HepG2 (cell line): ENCODE measurements at regions not wholly inside any gene's neighbourhood (a gene's known extent, or its start where the extent isn't known, plus 50 kb on each side); places are given as distances from the start of the nearest gene placed in this dataset.
A peak's percentile ranks its signal among the peaks of the same experiment; 100 is the strongest.
"Not testable (repeated sequence)": the region's sequence is repeated elsewhere in the genome, so short reads cannot be mapped to it uniquely, and the experiment has no call there.

Experiments used
- GATAD1 ChIP-seq: IDR thresholded peaks from 2 replicates; pipeline ENCODE4 v1.6.1; 2016; ENCODE audit warnings: missing genetic modification reagents, missing compliant biosample characterization
- GATAD2A ChIP-seq: IDR thresholded peaks from 2 replicates; pipeline ENCODE4 v1.6.1; 2016
- HMG20A ChIP-seq: IDR thresholded peaks from 2 replicates; pipeline ENCODE4 v1.6.1; 2016; ENCODE audit warnings: borderline replicate concordance
- KAT8 ChIP-seq: IDR thresholded peaks from 2 replicates; pipeline ENCODE4 v1.6.1; 2016; ENCODE audit warnings: missing genetic modification reagents, missing compliant biosample characterization
- KDM2A ChIP-seq: sonication (generic); formaldehyde crosslinking; IDR thresholded peaks from 2 replicates; pipeline ENCODE4 v1.4.0; 2020; ENCODE audit warnings: low read depth, missing genetic modification reagents, borderline replicate concordance
- KLF16 ChIP-seq, 2 experiments: sonication (generic) in 1 of 2; formaldehyde crosslinking in 1 of 2; IDR thresholded peaks; 2 replicates each; pipeline versions ENCODE4 v1.6.1 to v1.8.0; 2016 to 2023; ENCODE audit warnings: missing genetic modification reagents in 2 of 2, missing compliant biosample characterization in 1 of 2
- MED1 ChIP-seq: sonication (generic); formaldehyde crosslinking; IDR thresholded peaks from 2 replicates; pipeline ENCODE4 v1.4.0; 2020; ENCODE audit warnings: missing genetic modification reagents
- PHF8 ChIP-seq: sonication (generic); formaldehyde crosslinking; IDR thresholded peaks from 2 replicates; pipeline ENCODE4 v1.5.0; 2020; ENCODE audit warnings: missing genetic modification reagents
- RARA ChIP-seq: IDR thresholded peaks from 2 replicates; pipeline ENCODE4 v1.6.1; 2016; ENCODE audit warnings: missing genetic modification reagents, missing compliant biosample characterization
- SOX13 ChIP-seq, 3 experiments: fragments of 450-650 bp in 1 of 3; sonication (generic) in 1 of 3; formaldehyde crosslinking in 1 of 3; IDR thresholded peaks in 2 of 3; conservative IDR thresholded peaks in 1 of 3; 2 replicates each; pipeline versions ENCODE4 v1.5.0 to v1.6.1; 2016 to 2020; ENCODE audit warnings: antibody characterized with exemption in 1 of 3, mild to moderate bottlenecking in 1 of 3, missing compliant biosample characterization in 1 of 3, missing genetic modification reagents in 1 of 3, moderate library complexity in 1 of 3
- TARDBP ChIP-seq: sonication (generic); formaldehyde crosslinking; IDR thresholded peaks from 2 replicates; pipeline ENCODE4 v1.8.0; 2022; ENCODE audit warnings: mild to moderate bottlenecking, missing genetic modification reagents
- TCF12 ChIP-seq, 2 experiments: fragments of 450-650 bp in 1 of 2; sonication (generic) in 1 of 2; formaldehyde crosslinking in 1 of 2; IDR thresholded peaks; 2 replicates each; pipeline versions ENCODE4 v1.6.1 to v1.8.0; 2017 to 2022; ENCODE audit warnings: antibody characterized with exemption in 1 of 2, mild to moderate bottlenecking in 1 of 2, missing genetic modification reagents in 1 of 2, moderate library complexity in 1 of 2
- TRIM24 ChIP-seq: sonication (generic); formaldehyde crosslinking; IDR thresholded peaks from 2 replicates; pipeline ENCODE4 v1.8.0; 2022; ENCODE audit warnings: mild to moderate bottlenecking, missing genetic modification reagents
- ZNF12 ChIP-seq: sonication (generic); formaldehyde crosslinking; IDR thresholded peaks from 2 replicates; pipeline ENCODE4 v1.5.0; 2020; ENCODE audit warnings: missing genetic modification reagents
- TF ChIP-seq, protein P1 (sequence below): sonication (generic); formaldehyde crosslinking; IDR thresholded peaks from 2 replicates; pipeline ENCODE4 v1.4.0; 2020; ENCODE audit warnings: mild to moderate bottlenecking, missing genetic modification reagents, borderline replicate concordance
- TF ChIP-seq, protein P2 (sequence below): sonication (generic); formaldehyde crosslinking; IDR thresholded peaks from 2 replicates; pipeline ENCODE4 v1.4.0; 2020; ENCODE audit warnings: missing genetic modification reagents
- TF ChIP-seq, protein P3 (sequence below): IDR thresholded peaks from 2 replicates; pipeline ENCODE4 v1.6.1; 2018; ENCODE audit warnings: missing genetic modification reagents, mild to moderate bottlenecking, missing compliant biosample characterization

DNA sequence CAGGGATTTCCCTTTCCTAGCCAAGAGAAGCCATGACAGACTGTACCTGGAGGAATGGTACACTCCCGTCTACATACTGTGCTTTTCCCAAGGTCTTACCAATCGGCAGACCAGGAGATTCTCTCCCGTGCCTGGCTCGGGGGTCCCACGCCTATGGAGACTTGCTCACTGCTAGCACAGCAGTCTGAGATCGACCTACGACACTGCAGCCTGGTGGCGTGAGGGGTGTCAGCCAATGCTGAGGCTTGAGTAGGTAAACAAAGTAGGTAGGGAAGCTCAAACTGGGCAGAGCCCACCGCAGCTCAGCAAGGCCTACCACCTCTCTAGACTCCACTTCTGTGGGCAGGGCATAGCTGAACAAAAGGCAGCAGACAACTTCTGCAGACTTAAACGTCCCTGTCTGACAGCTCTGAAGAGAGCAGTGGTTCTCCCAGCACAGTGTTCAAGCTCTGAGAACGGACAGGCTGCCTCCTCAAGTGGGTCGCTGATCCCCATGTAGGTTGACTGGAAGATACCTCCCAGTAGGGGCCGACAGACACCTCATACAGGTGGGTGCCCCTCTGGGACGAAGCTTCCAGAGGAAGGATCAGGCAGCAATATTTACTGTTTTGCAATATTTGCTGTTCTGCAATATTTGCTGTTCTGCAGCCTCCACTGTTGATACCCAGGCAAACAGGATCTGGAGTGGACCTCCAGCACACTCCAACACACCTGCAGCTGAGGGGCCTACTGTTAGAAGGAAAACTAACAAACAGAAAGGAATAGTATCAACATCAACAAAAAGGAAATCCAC lies 270.4 kb upstream of the TLE3 start (continued):
- TF ChIP-seq, protein P1, sequence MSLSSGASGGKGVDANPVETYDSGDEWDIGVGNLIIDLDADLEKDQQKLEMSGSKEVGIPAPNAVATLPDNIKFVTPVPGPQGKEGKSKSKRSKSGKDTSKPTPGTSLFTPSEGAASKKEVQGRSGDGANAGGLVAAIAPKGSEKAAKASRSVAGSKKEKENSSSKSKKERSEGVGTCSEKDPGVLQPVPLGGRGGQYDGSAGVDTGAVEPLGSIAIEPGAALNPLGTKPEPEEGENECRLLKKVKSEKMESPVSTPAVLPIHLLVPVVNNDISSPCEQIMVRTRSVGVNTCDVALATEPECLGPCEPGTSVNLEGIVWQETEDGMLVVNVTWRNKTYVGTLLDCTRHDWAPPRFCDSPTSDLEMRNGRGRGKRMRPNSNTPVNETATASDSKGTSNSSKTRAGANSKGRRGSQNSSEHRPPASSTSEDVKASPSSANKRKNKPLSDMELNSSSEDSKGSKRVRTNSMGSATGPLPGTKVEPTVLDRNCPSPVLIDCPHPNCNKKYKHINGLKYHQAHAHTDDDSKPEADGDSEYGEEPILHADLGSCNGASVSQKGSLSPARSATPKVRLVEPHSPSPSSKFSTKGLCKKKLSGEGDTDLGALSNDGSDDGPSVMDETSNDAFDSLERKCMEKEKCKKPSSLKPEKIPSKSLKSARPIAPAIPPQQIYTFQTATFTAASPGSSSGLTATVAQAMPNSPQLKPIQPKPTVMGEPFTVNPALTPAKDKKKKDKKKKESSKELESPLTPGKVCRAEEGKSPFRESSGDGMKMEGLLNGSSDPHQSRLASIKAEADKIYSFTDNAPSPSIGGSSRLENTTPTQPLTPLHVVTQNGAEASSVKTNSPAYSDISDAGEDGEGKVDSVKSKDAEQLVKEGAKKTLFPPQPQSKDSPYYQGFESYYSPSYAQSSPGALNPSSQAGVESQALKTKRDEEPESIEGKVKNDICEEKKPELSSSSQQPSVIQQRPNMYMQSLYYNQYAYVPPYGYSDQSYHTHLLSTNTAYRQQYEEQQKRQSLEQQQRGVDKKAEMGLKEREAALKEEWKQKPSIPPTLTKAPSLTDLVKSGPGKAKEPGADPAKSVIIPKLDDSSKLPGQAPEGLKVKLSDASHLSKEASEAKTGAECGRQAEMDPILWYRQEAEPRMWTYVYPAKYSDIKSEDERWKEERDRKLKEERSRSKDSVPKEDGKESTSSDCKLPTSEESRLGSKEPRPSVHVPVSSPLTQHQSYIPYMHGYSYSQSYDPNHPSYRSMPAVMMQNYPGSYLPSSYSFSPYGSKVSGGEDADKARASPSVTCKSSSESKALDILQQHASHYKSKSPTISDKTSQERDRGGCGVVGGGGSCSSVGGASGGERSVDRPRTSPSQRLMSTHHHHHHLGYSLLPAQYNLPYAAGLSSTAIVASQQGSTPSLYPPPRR (CRISPR knock-in tag): peak; percentile 91
- TF ChIP-seq RARA (CRISPR knock-in tag) (peak; percentile 53), TCF12 (CRISPR knock-in tag; IDR thresholded peaks at IDR 0.05) (peak; percentile 63; the same call in 1 of the 2 replicates), TRIM24 (peak; percentile 39; the same call in 1 of the 2 replicates), GATAD2A (CRISPR knock-in tag) (peak; percentile 81), KAT8 (0 out of 2 replicates have a peak, but pooled peaks have one; percentile 28), ZNF12 (CRISPR knock-in tag) (peak; percentile 69), SOX13 (CRISPR knock-in tag; conservative IDR thresholded peaks at IDR 0.05 in 1 of 2, IDR thresholded peaks at IDR 0.05 in 1 of 2) (peak in 1 of 2 experiments; percentile 60; a peak in 2 of 4 replicates), HMG20A (peak; percentile 47; the same call in 1 of the 2 replicates), KLF16 (CRISPR knock-in tag; IDR thresholded peaks at IDR 0.05) (peak in 1 of 2 experiments; percentile 48; a peak in 1 of 4 replicates), TARDBP (CRISPR knock-in tag) (peak; percentile 47; the same call in 1 of the 2 replicates), GATAD1 (CRISPR knock-in tag) (peak; percentile 31; the same call in 1 of the 2 replicates), PHF8 (CRISPR knock-in tag) (0 out of 2 replicates have a peak, but pooled peaks have one; percentile 25), MED1 (CRISPR knock-in tag) (peak; percentile 34; the same call in 1 of the 2 replicates), KDM2A (CRISPR knock-in tag) (0 out of 2 replicates have a peak, but pooled peaks have one; percentile 27)
- not testable (repeated sequence) for TF ChIP-seq TCF12, SOX13 (IDR thresholded peaks at IDR 0.05)
- TF ChIP-seq, protein P2, sequence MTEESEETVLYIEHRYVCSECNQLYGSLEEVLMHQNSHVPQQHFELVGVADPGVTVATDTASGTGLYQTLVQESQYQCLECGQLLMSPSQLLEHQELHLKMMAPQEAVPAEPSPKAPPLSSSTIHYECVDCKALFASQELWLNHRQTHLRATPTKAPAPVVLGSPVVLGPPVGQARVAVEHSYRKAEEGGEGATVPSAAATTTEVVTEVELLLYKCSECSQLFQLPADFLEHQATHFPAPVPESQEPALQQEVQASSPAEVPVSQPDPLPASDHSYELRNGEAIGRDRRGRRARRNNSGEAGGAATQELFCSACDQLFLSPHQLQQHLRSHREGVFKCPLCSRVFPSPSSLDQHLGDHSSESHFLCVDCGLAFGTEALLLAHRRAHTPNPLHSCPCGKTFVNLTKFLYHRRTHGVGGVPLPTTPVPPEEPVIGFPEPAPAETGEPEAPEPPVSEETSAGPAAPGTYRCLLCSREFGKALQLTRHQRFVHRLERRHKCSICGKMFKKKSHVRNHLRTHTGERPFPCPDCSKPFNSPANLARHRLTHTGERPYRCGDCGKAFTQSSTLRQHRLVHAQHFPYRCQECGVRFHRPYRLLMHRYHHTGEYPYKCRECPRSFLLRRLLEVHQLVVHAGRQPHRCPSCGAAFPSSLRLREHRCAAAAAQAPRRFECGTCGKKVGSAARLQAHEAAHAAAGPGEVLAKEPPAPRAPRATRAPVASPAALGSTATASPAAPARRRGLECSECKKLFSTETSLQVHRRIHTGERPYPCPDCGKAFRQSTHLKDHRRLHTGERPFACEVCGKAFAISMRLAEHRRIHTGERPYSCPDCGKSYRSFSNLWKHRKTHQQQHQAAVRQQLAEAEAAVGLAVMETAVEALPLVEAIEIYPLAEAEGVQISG (CRISPR knock-in tag): peak; percentile 77
- TF ChIP-seq, protein P3, sequence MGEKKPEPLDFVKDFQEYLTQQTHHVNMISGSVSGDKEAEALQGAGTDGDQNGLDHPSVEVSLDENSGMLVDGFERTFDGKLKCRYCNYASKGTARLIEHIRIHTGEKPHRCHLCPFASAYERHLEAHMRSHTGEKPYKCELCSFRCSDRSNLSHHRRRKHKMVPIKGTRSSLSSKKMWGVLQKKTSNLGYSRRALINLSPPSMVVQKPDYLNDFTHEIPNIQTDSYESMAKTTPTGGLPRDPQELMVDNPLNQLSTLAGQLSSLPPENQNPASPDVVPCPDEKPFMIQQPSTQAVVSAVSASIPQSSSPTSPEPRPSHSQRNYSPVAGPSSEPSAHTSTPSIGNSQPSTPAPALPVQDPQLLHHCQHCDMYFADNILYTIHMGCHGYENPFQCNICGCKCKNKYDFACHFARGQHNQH: 0 out of 2 replicates have a peak, but pooled peaks have one; percentile 44
- TF ChIP-seq, all 625 proteins: peak for 109; not testable (repeated sequence) for 516
